SH-SY5Y (cell line): ENCODE measurements at regions not wholly inside any gene's neighbourhood (a gene's known extent, or its start where the extent isn't known, plus 50 kb on each side); places are given as distances from the start of the nearest gene placed in this dataset.

Experiments
- GATA2 ChIP-seq: IDR thresholded peaks from 2 replicates; pipeline ENCODE4 v1.6.1; 2011; ENCODE audit warnings: mild to moderate bottlenecking, low read depth, low read length
- GATA3 ChIP-seq: IDR thresholded peaks from 2 replicates; pipeline ENCODE4 v1.6.1; 2011; ENCODE audit warnings: low read depth, mild to moderate bottlenecking, low read length, moderate library complexity

- no peak for TF ChIP-seq GATA3
- TF ChIP-seq GATA2, result no peak
Observed at GRCh38 chr4:19030048-19030447, 1008.5 kb upstream of the LCORL start.
